Peyer's patch (tissue), 4 donors: ENCODE measurements at regions not wholly inside any gene's neighbourhood (a gene's known extent, or its start where the extent isn't known, plus 50 kb on each side); places are given as distances from the start of the nearest gene placed in this dataset.

Source experiments
- CTCF ChIP-seq, 6 experiments: fragments of 450-650 bp in 4 of 6; fragments of 200-600 bp in 2 of 6; sonication (generic) in 1 of 6; IDR thresholded peaks; one replicate each; pipeline ENCODE4 v1.5.1; 2017 to 2019; ENCODE audit warnings: antibody characterized with exemption in 6 of 6, mild to moderate bottlenecking in 3 of 6, moderate library complexity in 1 of 6
- POLR2A ChIP-seq, 2 donors: fragments of 450-650 bp; IDR thresholded peaks; one replicate each; pipeline ENCODE4 v1.5.1; 2017; ENCODE audit warnings: antibody characterized with exemption in 2 of 2, mild to moderate bottlenecking in 2 of 2, moderate library complexity in 2 of 2

GRCh38 chr20:4090756-4091489, 57.7 kb upstream of the SMOX start:
- no peak for TF ChIP-seq CTCF (IDR thresholded peaks at IDR 0.05)
- TF ChIP-seq POLR2A (IDR thresholded peaks at IDR 0.05) = no peak
